ENCODE measurements at regions not wholly inside any gene's neighbourhood (a gene's known extent, or its start where the extent isn't known, plus 50 kb on each side); places are given as distances from the start of the nearest gene placed in this dataset.

DNA sequence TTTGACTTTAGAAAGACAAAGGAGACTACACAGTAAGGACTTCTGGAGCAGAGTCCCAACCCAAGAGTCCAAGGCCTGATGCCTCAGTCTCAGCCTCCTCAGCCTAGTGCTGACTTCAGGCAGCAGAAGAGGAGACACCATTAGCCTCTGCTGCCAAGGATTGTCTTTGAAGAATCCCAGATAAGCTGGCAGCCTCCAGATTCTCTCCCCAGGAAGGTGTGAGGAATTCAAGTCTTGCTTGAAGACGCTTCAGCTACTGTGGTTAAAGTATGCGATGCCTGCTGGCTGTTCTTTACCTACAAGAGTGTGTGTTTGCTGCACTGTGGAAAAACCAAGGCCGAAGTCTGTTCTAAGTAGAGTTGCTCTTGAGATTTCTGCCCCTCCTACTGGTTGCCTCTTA is 215.9 kb upstream of the TCF21 start:
- intact Hi-C loops (cut with DNase I), result no loop called here
- H3K27ac ChIP-seq, result no peak overlapping the region
- no peak overlapping the region for H3K4me3 ChIP-seq
- DNase-seq (ENCODE audit: low spot score), result no peak
- H3K36me3 ChIP-seq, result no peaks in the 10 kb centered on the region
- 96% methylated on average over 3 of the region's 3 CpGs for WGBS
- H3K4me1 ChIP-seq (replicated peaks), result no peaks in the 10 kb centered on the region
- TF ChIP-seq, protein P1, sequence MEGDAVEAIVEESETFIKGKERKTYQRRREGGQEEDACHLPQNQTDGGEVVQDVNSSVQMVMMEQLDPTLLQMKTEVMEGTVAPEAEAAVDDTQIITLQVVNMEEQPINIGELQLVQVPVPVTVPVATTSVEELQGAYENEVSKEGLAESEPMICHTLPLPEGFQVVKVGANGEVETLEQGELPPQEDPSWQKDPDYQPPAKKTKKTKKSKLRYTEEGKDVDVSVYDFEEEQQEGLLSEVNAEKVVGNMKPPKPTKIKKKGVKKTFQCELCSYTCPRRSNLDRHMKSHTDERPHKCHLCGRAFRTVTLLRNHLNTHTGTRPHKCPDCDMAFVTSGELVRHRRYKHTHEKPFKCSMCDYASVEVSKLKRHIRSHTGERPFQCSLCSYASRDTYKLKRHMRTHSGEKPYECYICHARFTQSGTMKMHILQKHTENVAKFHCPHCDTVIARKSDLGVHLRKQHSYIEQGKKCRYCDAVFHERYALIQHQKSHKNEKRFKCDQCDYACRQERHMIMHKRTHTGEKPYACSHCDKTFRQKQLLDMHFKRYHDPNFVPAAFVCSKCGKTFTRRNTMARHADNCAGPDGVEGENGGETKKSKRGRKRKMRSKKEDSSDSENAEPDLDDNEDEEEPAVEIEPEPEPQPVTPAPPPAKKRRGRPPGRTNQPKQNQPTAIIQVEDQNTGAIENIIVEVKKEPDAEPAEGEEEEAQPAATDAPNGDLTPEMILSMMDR (IDR thresholded peaks at IDR 0.05), result no peak
- TF ChIP-seq POLR2AphosphoS5 (IDR thresholded peaks at IDR 0.05) (no peak), POLR2A (IDR thresholded peaks at IDR 0.05) (no peak)
- no peaks in the 10 kb centered on the region for H3K9me3 ChIP-seq
- no peaks in the 10 kb centered on the region for H3K27me3 ChIP-seq (replicated peaks; ENCODE audit: insufficient read depth)

DNA sequence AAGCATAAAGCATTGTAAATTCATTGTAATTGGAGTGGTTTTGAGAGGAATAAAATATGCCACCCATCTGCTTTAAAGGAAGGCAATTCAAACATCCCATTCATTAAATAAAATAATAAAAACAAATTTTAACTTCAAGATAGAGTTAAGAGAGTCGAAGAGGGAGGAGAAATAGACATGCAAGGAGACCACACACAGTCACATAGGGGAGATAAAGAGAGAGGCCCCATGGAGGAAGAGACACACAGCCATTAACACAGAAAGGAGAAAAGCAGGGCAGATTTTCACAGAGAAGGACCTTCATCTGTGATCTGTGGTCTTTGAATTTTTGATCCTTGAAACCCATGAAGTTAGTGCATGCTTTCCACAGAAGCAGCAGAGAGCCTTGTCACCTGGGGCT is 214.3 kb upstream of the TCF21 start:
- Histone ChIP-seq H3K4me3 (no peak overlapping the region), H3K4me1 (replicated peaks) (no peaks in the 10 kb centered on the region), H3K27me3 (replicated peaks; ENCODE audit: insufficient read depth) (no peaks in the 10 kb centered on the region), H3K27ac (no peak overlapping the region), H3K9me3 (no peaks in the 10 kb centered on the region), H3K36me3 (no peaks in the 10 kb centered on the region)
- TF ChIP-seq POLR2A (IDR thresholded peaks at IDR 0.05) (no peak), POLR2AphosphoS5 (IDR thresholded peaks at IDR 0.05) (no peak)
- TF ChIP-seq, protein P1 (IDR thresholded peaks at IDR 0.05), result no peak
- no peak for DNase-seq (ENCODE audit: low spot score)
- intact Hi-C loops (cut with DNase I), result no loop called here
- WGBS, result 35% methylated on average over 1 of the region's 1 CpG

DNA sequence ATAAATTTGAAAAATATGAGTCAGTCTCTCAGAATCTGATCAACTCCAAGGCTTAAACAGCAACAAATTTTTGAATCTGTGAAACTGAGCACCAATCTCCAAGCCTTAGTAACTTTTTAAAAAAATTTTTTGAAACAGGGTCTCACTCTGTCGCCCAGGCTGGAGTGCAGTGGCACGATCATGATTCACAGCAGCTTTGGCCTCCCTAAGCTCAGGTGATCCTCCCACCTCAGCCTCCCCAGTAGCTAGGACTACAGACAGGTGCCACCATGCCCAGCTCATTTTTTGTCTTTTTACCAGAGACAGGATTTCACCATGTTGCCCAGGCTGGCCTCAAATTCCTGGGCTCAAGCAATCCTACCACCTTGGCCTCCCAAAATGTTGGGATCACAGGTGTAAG is 207.9 kb upstream of the TCF21 start:
- intact Hi-C loops (cut with DNase I), result no loop called here
- Histone ChIP-seq H3K4me1 (replicated peaks) (no peaks in the 10 kb centered on the region), H3K27me3 (replicated peaks; ENCODE audit: insufficient read depth) (no peaks in the 10 kb centered on the region), H3K4me3 (no peak overlapping the region), H3K27ac (no peak overlapping the region), H3K9me3 (no peaks in the 10 kb centered on the region), H3K36me3 (no peaks in the 10 kb centered on the region)
- 88% methylated on average over 2 of the region's 2 CpGs for WGBS
- no peak for TF ChIP-seq POLR2A (IDR thresholded peaks at IDR 0.05)
- TF ChIP-seq, protein P1 (IDR thresholded peaks at IDR 0.05), result no peak
- DNase-seq (ENCODE audit: low spot score), result no peak

DNA sequence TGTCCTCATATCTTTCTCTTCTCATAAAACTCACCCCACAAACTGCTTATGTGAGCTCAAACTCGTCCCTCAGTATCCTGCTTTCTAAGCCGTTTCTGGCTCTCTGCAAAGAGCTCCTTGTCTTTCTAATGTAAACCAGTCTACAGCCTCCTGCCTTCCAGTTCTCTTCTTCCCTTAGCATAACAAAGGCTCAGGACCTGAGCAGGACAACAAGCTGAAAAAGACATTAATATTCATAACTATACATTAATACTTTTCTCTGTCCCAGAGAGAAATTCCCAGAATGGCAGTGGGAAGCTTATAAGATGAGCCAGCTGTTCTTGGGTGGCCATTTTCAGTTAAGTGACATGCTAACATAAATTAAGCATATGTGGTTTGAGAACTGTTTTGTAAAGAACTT is 207.0 kb upstream of the TCF21 start:
- Histone ChIP-seq H3K27ac (no peak overlapping the region), H3K4me1 (replicated peaks) (no peaks in the 10 kb centered on the region), H3K36me3 (no peaks in the 10 kb centered on the region), H3K4me3 (no peak overlapping the region), H3K9me3 (no peaks in the 10 kb centered on the region), H3K27me3 (replicated peaks; ENCODE audit: insufficient read depth) (no peaks in the 10 kb centered on the region)
- WGBS, result 15% methylated on average over 2 of the region's 2 CpGs
- intact Hi-C loops (cut with DNase I), result no loop called here
- TF ChIP-seq, protein P1 (IDR thresholded peaks at IDR 0.05), result no peak
- TF ChIP-seq POLR2A (IDR thresholded peaks at IDR 0.05) (no peak), POLR2AphosphoS5 (IDR thresholded peaks at IDR 0.05) (no peak)
- DNase-seq (ENCODE audit: low spot score), result no peak

DNA sequence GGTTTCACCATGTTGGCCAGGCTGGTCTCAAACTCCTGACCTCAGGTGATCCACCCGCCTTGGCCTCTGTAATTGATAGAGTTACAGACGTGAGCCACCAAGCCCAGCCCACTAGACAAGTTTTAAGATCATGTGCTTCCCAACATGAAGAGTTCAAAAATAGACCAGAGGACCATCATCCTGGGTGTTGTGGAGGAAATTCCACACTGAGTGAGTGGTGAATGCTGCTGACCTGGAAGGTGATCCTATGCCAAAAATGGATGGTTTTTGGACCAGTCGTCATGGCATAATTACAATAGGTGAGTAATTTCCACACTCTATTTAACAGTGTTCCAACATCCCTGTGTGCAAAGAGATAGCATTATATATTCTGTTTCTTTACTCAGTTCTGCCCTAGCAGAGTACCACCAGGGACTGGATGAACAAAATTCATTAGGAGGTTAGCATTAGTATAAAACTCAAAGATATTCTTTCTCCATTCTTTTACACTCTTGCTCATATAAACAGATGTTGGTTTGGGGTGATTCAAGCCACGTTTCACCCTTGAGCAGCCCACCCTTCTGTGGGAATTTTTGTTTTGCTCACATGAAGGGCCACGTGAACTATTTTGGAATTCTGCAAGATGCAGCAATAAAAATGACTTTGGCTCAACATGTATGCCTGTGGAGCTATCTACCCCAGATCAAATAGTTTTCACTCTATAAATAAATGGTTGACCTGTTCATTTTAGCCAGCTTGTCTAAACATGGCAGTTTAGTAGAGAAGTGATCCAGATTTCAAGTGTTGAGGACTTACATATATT is 206.2 kb upstream of the TCF21 start:
- no peak for TF ChIP-seq POLR2AphosphoS5 (IDR thresholded peaks at IDR 0.05)
- TF ChIP-seq POLR2A (IDR thresholded peaks at IDR 0.05), result no peak
- TF ChIP-seq, protein P1 (IDR thresholded peaks at IDR 0.05), result no peak
- Histone ChIP-seq H3K36me3 (no peaks in the 10 kb centered on the region), H3K4me3 (no peak overlapping the region), H3K27ac (no peak overlapping the region), H3K4me1 (replicated peaks) (no peaks in the 10 kb centered on the region), H3K9me3 (no peaks in the 10 kb centered on the region), H3K27me3 (replicated peaks; ENCODE audit: insufficient read depth) (no peaks in the 10 kb centered on the region)
- WGBS, result 33% methylated on average over 5 of the region's 5 CpGs
- no peak for DNase-seq (ENCODE audit: low spot score)
- intact Hi-C loops (cut with DNase I), result no loop called here
